DMS114 treated with DMSO at 0.1 percent for 48 hours (cell line): ENCODE measurements at regions not wholly inside any gene's neighbourhood (a gene's known extent, or its start where the extent isn't known, plus 50 kb on each side); places are given as distances from the start of the nearest gene placed in this dataset.

ENCODE experiments used
- DNase-seq: peaks from one replicate; lab custom pipeline; 2025; ENCODE audit not compliant: unreplicated experiment; lab: John Stamatoyannopoulos, UW

DNA sequence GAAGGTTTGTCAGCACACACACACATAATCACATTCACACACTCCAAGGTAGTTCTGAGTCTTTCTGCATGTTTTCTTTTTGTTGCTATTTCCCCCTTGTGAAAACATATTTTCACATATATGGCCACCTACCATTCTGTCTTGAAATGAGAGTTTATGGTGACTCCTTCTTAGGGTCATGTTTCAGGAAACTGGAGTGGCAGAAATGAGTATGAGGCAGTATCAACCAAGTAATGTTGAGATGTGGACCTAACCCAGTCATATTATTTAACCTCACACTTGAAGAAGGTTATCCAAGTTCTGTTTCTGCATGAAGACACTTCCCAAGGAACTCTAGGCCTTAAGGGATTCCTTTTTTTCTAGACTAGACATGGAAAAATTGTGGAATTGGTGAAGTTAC lies 481.4 kb downstream of the ETS1 start:
- no peak for DNase-seq

DNA sequence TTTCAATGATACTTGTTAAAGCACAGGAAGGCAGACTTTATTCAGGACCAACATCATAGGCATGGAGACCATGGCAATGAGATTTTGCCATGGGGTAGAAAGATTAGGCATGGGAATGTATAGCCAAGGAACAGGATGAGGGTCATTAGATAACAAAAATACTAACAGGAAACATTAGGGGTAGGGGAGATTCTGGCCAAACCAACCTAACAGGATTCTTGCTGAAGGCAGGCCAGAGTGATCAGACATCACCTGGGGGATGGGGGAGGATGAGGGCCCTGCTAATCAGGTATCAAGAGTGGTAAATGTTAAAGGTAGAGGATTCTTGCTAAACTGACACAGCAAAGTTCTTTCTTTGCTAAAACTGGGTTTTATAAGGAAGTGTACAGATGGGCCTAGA lies 481.8 kb downstream of the ETS1 start:
- DNase-seq = no peak

DNA sequence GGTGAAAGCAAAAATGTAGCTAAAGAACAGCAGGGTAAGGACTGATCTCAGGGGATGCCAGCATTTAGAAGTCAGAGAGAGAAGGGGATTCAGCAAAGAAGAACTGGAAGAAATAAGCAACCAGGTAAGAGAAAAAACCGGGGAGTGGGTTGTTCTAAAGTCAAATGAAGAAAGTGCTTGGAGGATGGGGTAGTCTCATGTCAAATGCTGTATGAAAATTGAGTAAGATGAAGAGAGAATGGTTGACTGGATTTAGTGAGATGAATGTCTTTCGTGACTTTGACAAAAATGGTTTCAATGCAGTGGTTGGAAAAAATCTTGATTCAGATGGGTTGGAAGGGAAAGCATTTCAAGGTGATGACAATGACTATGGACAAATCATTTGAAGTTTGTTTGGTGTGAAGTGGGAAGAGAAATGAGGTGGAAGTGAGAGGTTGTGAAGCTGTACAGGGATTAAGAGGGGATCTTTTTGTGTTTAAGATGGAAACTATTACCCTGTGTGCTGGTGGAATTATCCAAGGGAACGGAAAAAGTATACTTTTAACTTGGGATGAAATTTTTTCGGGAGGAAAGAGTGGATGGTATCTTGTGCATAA lies 484.0 kb downstream of the ETS1 start:
- DNase-seq = no peak

DNA sequence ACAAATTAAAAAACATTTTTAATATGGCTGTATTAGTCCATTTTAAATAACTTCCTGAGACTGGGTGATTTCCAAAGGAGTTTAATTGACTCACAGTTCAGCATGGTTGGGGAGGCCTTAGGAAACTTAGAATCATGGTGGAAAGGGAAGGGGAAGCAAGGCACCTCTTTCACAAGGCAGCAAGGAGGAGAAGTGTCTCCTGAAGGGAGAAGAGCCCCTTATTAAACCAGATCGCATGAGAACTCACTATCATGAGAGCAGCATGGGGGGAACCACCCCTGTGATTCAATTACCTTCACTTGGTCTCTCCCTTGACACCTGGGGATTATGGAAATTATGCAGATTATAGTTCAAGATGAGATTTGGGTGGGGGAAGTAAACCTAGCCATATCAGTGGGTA lies 488.6 kb downstream of the ETS1 start:
- no peak for DNase-seq

DNA sequence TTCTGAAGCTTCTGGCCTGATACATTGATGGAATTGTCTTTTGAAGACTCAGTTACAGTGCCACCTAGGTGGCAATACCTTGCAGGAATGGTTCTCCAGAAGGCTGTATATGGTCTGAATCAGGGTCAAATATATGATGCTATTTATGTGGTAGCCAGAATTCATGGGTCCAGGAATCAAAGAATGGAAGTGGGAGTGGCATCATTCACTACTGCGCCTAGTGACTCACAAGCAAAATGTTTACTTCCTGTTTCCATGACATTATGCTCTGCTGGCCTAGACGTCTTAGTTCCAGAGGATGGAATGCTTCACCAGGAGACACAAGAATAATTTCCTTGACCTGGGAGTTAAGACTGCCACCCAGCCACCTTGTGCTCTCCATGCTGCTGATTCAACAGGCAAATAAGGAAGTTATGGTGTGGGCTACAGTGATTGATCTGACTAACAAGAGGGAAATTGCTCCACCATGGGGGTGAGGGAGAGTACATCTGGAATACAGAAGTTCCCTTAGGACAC lies 491.8 kb downstream of the ETS1 start:
- no peak for DNase-seq

DNA sequence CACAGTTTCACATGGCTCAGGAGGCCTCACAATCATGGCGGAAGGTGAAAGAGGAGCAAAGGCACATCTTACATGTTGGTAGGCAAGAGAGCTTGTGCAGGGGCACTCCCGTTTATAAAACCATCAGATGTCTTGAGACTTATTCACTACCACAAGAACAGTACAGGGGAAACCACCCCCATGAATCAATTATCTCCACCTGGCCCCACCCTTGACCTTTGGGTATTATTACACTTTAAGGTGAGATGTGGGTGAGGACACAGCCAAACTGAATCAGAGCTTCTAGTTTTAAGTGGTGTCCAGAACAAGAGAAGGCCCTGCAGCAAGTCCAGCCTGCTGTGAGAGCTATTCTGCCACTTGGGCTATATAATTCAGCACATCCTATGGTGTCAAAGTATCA lies 493.7 kb downstream of the ETS1 start:
- no peak for DNase-seq

DNA sequence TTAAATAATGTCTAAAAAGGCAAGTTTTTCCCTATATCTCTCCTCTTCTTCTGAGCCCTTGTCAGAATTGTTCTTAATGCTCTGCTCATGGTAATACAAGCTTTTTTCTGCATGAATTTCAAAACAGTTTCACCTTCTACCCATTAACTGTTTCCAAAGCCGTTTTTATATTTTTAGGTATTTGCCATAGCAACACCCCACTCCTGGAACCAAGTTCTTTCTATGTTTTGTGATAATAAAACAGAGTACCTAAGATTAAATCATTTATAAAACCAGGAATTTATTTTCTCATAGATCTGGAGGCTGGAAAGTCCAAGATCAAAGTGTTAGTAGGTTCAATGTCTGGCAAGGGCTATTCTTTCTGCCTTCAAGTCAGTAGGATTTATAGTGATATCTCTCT lies 497.4 kb downstream of the ETS1 start:
- no peak for DNase-seq

DNA sequence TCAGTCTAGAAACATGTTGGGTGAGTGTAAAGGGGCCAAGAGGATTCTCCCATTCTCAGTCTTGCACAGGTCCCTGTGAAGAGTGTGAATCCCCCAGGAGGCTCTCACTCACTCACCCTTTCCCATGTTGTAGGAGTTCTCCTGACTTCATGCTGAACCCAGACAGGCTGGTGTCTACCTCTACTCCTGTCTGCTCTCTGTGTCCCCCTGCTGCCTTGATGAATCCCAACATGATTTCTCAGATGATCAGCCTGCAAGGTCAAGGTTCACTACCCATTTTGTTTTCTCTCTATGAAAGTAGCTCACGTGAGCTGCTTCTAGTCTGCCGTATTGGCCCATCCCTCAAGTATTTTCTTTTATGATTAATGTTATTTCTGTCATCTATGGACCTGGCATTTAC lies 500.6 kb downstream of the ETS1 start:
- no peak for DNase-seq

DNA sequence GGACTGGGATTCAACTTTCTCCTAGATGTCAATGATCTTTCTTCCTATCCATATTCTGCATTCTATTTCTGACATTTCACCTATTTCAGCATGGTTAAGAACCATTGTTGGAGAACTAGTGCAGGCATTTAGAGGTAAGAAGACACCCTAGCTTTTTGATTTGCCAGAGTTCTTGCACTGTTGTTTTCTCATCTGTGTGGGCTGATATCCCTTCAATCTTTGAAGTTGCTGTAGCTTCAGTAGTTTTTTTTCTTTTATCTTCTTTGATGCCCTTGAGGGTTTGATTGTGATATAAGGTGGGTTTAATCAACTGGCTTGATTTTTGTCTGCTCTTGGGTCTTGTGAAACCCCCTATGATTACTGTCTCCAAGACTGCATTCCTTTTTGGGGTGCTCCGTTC lies 502.1 kb downstream of the ETS1 start:
- no peak for DNase-seq

DNA sequence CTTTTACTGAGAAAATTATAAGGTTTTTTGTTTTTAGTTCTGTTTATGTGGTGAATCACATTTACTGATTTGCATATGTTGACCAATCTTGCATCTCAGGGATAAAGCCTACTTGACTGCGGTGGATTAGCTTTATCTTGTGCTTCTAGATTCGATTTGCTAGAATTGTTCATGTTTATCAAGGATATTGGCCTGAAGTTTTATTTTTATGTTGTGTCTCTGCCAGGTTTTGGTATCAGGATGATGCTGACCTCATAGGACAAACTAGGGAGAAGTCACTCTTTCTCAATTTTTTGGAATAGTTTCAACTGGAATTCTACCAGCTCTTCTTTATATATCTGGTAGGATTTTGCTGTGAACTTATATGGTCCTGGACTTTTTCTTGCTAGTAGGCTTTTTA lies 504.8 kb downstream of the ETS1 start:
- no peak for DNase-seq

DNA sequence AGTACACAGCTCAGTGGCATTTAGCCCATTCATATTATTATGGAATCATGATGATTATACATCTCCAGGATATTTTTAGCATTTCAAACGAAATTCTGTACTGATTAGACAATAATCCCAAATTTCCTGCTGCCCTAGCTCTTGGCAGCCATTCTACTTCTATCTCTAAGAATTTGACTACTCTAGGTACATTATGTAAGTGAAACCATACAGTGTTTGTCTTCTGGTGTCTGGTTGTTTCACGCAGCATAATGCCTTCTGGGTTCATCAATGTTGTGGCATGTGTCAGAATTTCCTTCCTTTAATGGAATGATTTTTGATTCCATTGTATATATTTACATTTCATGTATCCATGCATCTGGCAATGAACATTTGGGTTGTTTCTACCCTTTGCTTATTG lies 517.7 kb downstream of the ETS1 start:
- no peak for DNase-seq

DNA sequence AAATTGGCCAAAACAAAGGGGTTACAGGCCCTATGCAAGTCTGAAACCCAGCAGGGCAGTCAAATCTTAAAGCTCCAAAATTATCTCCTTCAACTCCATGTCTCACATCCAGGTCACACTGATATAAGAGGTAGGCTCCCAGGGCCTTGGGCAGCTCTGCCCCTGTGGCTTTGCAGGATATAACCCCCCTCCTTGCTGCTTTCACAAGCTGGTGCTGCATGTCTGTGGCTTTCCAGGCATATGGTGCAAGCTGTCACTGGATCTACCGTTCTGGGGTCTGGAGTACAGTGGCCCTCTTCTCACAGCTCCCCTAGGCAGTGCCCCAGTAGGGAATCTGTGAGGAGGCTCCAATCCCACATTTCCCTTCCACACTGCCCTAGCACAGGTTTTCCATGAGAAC lies 519.6 kb downstream of the ETS1 start:
- no peak for DNase-seq

DNA sequence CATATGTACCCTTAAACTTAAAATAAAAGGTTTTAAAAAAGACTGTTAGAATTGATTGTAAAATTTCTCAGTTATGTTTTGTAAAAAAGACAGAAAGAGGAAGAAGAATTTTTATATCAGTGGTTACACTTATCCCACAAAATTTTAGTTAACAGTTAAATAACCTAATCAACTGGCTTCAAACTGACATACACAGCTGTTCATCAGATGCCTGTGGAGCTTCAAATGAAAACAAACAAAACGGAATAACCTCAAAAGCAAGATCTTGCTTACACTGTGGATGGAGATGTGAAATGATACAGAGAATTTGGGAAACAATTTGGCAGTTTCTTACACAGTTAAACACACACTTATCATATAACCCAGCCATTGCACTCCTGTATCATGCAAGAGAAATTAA lies 521.0 kb downstream of the ETS1 start:
- DNase-seq = no peak

DNA sequence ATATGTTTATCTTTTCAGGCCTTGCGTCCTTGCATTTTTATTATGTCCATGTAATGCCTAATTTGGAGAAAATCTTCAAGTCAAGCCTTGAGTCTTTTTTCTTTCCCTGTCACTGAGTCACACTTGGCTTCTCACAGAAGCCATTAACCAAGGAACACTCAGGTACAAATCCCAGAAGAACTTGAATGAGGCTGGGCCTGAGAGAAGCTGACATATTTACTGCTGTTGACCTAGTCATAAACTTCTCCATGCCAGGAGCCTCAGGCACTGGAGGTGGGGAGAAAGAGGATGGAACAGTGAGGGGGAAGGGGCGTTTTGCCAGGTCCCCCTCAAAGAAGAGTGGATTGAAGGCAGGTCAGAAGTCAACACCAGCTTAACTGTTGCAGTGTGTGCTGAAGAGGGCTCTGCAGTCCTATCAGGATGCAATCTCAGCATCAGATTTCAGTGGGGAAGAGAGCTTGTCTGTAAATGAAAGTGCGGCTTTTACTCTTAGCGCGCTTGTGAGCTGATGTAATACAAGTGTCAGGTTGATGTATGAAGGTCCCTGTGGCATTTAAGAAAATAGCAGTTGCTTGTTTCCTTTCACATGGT lies 526.0 kb downstream of the ETS1 start:
- DNase-seq = no peak

DNA sequence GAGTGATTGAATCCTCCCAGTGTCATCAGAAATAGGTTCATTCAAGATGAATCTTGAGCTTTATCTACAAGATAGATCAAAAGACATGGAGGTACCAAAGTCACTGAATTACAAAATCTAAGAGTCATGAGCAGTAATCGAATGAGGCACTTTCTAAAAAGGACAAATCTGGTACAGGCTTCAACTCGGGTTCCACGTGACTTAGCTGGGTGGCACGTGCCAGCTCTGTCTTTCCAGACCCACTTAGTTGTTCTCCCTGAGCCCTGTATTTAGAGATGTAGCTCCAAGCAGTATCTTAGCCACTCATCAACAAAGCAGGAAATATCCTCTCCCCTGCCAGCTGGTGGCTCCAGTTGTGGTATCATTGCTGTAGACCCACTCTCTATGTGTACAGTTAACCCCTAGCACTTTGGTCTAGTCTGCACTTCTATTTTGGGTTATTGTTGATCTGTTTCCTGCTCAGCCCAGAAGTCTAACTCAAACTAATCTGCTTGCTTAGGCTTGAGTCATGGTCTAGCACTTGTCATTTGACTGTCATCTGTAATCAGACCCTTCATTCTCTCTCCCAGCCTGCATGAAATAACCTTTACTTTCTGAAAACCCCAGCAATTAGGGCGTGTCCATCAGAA lies 528.7 kb downstream of the ETS1 start:
- DNase-seq = no peak

DNA sequence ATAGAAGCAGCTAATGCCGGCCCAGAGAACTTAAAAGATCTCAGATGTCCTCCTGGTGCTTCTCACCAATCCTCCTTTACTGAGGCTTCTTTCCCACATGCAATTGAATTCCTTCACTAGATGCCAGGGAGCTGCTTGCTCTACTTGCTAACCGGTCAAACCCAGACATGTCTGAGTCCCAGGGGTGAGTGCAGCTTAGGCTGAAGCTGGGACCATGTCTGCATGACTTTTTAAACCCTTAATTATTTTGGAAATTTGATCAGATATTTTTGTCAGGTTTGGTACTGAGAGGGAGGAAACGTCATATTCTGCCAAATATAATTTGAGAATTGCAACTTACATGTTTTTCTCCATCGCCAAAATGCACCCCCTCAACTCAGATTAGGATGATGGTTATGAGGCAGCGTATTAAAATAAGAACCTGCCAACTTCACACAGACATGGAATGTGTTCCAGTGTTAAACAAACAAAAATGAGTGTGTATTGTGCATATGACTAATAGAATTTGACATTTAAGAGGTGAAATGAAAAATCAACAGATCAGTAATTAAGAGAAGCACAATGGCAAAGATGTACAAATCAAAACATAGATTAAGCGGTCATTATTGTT lies 529.5 kb downstream of the ETS1 start:
- DNase-seq = no peak

DNA sequence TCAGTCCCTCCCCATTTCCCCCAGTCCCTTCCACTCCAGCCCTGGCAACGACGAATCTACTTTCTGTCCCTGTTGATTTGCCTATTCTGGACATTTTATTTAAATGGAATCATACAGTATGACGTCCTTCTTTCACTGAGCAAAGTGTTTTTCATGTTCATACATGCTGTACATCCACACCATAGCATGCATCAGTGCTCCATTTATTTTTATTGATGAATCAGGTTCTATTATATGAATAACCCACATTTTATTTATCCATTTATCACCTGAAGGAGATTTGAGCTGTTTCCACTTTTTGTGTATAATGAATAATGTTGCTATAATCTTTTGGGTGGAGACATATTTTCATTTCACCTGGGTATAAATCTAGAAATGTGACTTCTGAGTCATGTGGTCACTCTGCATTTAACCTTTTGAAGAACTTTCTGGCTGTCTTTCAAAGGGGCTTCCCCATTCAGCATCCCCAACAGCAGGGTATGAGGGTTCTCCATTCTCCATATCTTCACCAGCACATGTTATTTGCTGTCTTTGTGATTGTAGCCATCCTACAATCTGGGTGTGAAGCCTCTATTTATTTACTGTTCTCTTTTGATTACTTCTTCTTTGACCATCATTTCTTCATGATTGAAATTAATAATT lies 531.7 kb downstream of the ETS1 start:
- DNase-seq = no peak

DNA sequence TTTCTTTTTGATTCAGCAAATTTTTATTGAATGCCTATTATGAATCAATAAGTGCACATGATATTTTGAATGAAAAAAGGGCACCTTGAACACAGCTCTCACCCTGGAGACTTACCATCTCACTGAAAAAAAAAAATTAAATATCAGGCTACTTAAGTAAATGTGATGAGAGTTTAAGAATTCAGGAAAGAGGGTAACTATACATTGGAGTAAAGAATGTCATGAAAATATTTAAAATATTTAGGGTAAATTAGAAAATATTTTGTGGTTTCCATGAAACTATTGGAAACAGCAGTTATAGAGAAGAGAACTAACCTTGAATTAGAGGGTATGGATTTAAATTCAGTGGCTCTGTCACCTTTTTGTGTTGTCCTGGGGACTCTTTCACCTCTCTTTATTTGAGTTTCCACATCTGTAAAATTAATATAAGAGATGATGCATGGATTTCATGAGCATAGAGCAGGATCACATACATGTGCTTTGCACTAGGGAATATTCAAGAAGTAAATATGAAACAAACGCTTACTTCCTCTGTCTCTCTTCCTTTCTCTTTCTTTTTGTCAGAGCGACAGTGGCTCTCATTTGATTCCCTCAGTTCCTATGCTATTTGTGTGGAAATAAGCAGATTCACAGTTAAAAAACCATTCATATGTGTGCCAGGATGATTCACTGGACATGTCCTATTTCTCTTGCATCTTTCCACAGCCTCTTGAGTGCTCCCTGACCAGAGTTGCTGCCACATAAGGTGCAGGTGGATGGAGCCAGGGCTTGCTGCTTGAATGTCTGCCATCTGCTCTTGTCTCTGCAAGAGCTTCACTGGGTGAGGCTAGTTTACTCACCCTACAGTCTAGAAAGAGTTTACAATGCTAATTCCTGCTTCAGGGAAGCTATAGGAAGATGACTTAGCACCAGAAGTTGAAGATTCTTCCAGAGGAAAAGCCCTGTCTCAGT lies 533.1 kb downstream of the ETS1 start:
- no peak for DNase-seq

DNA sequence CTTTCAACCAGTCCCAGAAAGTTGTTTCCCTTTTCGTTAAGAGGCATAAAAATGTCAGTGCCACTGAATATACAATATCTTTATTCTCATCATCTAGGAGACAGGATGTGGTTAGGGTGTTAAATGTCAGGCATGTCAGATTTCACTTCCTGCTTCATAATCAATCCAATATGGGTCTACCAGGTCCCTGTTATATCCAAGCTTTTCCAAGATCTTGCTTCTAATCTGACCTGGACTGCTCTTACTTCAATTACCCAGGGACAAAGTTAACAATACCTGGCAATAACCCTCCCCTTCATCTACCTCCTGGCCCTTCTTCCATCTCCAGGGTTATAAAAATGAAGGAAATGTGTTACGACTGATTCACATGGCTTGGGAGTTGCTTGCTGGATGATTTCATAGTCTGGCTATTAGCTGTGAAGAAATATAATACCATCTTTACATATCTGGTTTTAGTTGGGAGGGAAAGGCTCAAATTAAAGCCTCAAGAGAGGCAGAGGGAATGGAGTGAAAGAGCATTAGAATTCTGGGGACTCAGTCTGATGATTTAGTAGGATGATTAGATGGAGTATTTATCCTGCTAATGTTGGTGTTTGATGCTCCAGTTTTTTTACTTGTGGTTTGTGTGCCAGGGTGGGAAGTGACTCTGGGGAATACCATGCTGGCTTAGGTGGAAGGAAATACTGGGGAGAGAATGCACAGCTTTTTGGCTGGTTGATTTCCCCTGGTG lies 534.3 kb downstream of the ETS1 start:
- no peak for DNase-seq

DNA sequence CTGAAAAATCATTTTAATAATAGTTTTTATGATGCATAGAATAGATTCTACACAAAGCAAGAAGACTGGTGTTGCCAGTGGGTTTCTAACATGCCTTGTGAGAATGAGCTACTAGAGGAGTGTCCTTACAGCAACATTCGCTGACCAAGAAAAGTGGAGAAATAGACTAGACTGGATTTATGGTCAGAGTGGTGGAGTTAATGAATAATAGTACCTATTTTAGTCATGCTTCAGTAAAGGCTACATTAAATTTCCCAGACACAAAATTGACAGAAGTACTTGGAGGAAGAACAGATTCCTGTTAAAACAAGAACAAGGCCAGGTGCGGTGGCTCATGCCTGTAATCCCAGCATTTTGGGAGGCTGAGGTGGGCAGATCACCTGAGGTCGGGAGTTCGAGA lies 539.2 kb downstream of the ETS1 start:
- no peak for DNase-seq
